ENCODE measurements at regions not wholly inside any gene's neighbourhood (a gene's known extent, or its start where the extent isn't known, plus 50 kb on each side); places are given as distances from the start of the nearest gene placed in this dataset.

GRCh38 chr19:33947265-33947964, 150.7 kb downstream of the KCTD15 start:
- no peak for DNase-seq (ENCODE audit: low read depth, low spot score)

- no peak for DNase-seq (ENCODE audit: low read depth, low spot score)
Observed at GRCh38 chr19:33948651-33949335, 152.1 kb downstream of the KCTD15 start.

- no peak for DNase-seq (ENCODE audit: low read depth, low spot score)
Observed at GRCh38 chr19:33950091-33950750, 153.6 kb downstream of the KCTD15 start.

- DNase-seq (ENCODE audit: low read depth, low spot score): no peak
Observed at GRCh38 chr19:33953023-33953422, 156.4 kb downstream of the KCTD15 start.

- DNase-seq (ENCODE audit: low read depth, low spot score): no peak
Observed at GRCh38 chr19:33953592-33953991, 156.9 kb downstream of the KCTD15 start.

- DNase-seq (ENCODE audit: low read depth, low spot score): no peak
Observed at GRCh38 chr19:33954686-33955085, 158.0 kb downstream of the KCTD15 start.

- no peak for DNase-seq (ENCODE audit: low read depth, low spot score)
Observed at GRCh38 chr19:33956941-33957340, 160.3 kb downstream of the KCTD15 start.

GRCh38 chr19:33957804-33958203, 161.1 kb downstream of the KCTD15 start:
- no peak for DNase-seq (ENCODE audit: low read depth, low spot score)

GRCh38 chr19:33960566-33960965, 163.9 kb downstream of the KCTD15 start:
- DNase-seq (ENCODE audit: low read depth, low spot score): no peak

GRCh38 chr19:33962161-33962560, 165.5 kb downstream of the KCTD15 start:
- DNase-seq (ENCODE audit: low read depth, low spot score): no peak

- no peak for DNase-seq (ENCODE audit: low read depth, low spot score)
Observed at GRCh38 chr19:33963514-33963913, 166.8 kb downstream of the KCTD15 start.

- no peak for DNase-seq (ENCODE audit: low read depth, low spot score)
Observed at GRCh38 chr19:33971073-33971472, 174.4 kb downstream of the KCTD15 start.

GRCh38 chr19:33977756-33978685, 181.4 kb downstream of the KCTD15 start:
- no peak for DNase-seq (ENCODE audit: low read depth, low spot score)

GRCh38 chr19:33982706-33983105, 186.0 kb downstream of the KCTD15 start:
- no peak for DNase-seq (ENCODE audit: low read depth, low spot score)

GRCh38 chr19:33988601-33989000, 183.7 kb upstream of the LSM14A start:
- no peak for DNase-seq (ENCODE audit: low read depth, low spot score)

GRCh38 chr19:33997690-33998089, 174.6 kb upstream of the LSM14A start:
- no peak for DNase-seq (ENCODE audit: low read depth, low spot score)

GRCh38 chr19:33998302-33998701, 174.0 kb upstream of the LSM14A start:
- DNase-seq (ENCODE audit: low read depth, low spot score): no peak

GRCh38 chr19:33998739-33999345, 173.5 kb upstream of the LSM14A start:
- no peak for DNase-seq (ENCODE audit: low read depth, low spot score)

GRCh38 chr19:34017024-34017423, 155.3 kb upstream of the LSM14A start:
- DNase-seq (ENCODE audit: low read depth, low spot score): no peak

GRCh38 chr19:34017601-34018000, 154.7 kb upstream of the LSM14A start:
- DNase-seq (ENCODE audit: low read depth, low spot score): no peak

- no peak for DNase-seq (ENCODE audit: low read depth, low spot score)
Observed at GRCh38 chr19:34018546-34018945, 153.8 kb upstream of the LSM14A start.

Data from pulmonary artery endothelial cell (primary cell).